Embryonic facial prominence (tissue), 1 donor: ENCODE measurements at regions not wholly inside any gene's neighbourhood (a gene's known extent, or its start where the extent isn't known, plus 50 kb on each side); places are given as distances from the start of the nearest gene placed in this dataset.

ENCODE experiments used
- DNase-seq: peaks from one replicate; pipeline ENCODE4 v3.0.0-alpha.2; 2016; ENCODE audit errors: extremely low spot score

DNA sequence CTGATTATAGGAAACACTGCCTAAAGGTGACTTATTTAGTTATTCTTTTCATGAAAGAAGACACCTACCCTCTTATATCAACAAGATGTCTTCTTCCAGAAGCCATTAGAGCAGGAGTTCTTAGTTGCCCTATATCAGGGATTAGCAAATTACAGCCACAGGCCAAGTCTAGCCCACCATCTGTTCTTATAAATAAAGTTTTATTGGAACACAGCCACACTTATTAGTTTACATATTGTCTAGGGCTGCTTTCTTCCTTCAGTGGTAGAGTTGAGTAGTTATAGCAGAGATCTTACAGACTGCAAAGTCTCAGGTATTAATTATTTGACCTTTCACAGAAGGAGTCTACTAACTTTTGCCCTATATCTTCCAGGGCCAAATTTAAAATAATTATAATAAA lies 157.2 kb upstream of the NOCT start:
- DNase-seq = no peak

DNA sequence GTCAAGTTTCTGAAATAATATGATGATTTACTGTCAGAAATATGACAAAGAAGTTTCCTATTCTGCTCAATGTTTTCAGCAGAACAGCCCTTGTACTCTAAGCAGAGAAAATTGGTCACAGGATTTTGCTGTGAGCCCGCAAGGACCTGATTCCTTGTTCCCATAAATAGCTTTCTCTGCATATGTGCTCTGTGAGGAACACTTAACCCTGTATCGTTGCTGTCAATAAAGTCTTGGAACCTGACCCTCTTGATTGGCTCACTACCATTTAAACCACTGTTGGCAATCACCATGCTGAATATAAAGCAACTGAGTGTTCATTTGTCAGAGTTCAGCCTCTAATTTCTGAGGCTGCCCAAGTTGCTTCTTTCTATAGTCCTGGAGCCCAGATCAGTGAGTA lies 158.2 kb upstream of the NOCT start:
- no peak for DNase-seq

DNA sequence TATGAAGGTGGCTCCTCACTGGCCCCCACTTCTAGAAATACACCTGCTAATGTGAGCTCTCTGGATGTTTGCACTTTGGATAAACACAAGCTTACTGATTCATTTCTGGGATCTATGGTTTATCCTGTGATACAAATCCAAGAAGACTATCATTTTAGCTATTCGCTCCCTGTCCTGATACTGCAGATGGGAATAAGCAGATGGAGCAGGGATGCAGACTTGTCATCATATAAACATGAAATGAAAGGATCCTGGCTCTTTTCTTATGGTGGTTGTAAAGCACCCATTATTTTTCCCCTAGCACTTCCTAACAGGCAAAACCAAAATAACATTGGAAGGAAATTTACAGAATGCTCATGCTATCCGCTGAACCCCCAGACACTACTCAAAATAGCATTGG lies 162.9 kb upstream of the NOCT start:
- no peak for DNase-seq

GRCh38 chr4:138851391-138852335 lies 163.9 kb upstream of the NOCT start:
- DNase-seq = no peak

DNA sequence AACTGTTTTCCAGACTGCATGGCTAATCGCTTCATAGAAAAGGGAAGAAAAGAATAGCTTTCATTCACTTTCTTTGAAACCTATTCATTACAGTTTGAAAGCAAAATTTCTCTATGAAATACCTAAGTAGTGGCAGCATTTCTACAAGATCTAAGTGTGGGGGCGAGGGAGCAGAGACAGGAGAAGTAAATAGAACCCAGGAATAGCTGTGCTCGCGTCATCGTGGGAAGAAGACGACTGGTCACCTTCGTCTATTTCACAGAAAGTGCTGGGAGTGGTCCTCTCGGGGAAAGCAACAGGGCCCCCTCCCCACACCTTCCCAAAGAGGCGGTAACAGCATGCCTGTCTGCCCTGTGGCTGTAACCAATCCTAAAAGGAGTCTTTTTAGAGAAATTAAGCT lies 169.9 kb upstream of the NOCT start:
- DNase-seq = no peak

- DNase-seq = no peak
Measured at GRCh38 chr4:138845054-138845453, 170.5 kb upstream of the NOCT start.

DNA sequence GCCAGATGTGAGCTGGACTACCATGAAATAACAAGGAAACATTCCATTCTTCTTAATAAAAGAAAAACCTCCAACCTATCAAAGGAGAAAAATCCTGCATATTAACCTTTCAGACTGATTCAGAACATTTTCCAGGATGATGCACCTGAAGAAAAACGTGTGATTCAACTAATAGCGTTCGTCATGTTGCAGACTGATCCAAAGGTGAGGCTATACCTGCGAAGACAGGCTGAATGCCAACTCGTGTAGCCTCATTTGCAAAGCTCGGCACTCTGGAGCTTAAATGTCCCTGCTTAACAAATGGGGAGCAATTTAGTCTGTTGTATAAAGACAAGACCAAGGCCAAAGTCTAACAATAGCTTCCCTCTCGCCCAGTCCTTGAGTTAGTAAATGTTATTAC lies 172.0 kb upstream of the NOCT start:
- DNase-seq = no peak

- DNase-seq = no peak
Measured at GRCh38 chr4:138841343-138841742, 174.2 kb upstream of the NOCT start.

- no peak for DNase-seq
Measured at GRCh38 chr4:138838251-138838650, 177.3 kb upstream of the NOCT start.

DNA sequence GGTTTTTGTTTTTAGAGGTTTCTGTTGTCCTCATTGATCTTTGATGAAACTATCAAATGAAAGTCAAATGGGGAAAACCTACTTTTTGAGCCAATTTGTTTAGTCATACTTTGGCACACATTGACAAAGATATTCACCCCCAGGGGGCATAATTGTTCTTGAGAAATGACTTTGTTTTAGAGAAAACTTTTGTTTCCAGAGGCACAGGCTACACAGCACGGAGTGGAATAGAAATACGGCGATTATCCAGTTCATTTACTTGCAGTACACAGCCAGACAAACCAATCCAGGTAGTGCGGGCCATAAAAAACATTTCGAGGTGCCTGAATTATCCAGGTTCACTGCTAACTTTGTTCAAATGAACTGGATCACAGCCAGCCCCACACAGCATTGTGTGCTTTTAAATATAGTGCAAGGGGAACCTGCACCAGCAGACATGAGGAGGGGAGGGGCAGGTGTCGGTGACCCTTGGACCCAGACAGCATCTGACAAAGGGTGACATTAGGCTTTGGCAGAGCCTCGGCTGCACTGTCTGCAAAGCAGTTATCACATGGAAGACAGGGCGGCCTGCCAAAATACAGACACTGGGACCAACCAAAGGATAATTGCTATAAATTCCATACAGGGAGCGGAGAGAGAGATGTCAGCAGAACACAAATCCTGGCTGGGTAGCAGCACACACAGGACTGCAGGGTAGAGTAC lies 179.6 kb upstream of the NOCT start:
- DNase-seq = no peak

GRCh38 chr4:138833974-138834373 lies 181.6 kb upstream of the NOCT start:
- DNase-seq = no peak

- no peak for DNase-seq
Measured at GRCh38 chr4:138832563-138832962, 183.0 kb upstream of the NOCT start.

- DNase-seq = no peak
Measured at GRCh38 chr4:138831948-138832347, 183.6 kb upstream of the NOCT start.

DNA sequence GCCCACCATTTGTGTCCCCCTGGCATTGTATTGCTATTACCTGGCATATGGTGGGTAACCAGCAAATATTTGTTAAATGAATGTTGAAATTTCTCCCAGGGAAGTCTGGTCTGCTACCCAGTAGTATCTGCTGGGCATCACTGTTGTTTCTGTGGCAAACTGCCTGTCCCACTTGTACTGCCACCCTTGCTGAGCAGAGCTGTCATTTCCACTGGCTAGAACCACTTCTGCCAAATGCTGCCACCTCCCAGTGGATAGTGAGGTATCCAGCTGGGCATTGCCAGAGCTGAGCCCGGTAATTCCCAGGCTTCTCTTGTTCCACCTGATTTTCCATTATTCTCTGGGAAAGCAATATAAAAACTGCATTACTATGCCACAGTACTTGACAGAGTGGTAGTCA lies 186.7 kb upstream of the NOCT start:
- DNase-seq = no peak

DNA sequence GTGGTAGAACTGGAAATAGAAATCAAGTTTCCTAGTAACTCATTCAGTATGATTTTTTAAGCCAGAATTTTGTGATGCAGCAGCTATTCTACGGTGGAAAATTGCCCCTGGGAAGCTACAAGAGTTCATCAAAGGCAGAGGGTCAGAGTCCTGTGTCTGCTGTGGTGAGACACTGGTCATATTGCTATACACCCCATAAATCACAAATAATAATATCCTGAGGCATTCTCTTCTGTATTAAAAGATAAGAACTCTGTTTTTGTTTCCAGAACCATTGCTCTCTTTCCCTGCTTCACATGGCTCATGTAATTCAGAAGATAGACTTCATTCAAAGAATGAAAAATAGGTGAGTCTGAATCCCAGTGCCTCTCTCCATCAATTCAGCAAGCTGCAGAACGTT lies 188.8 kb upstream of the NOCT start:
- DNase-seq = no peak

- no peak for DNase-seq
Measured at GRCh38 chr4:138826322-138826721, 189.3 kb upstream of the NOCT start.

- DNase-seq = no peak
Measured at GRCh38 chr4:138821331-138821730, 194.2 kb upstream of the NOCT start.

- DNase-seq = no peak
Measured at GRCh38 chr4:138816875-138817274, 198.7 kb upstream of the NOCT start.

GRCh38 chr4:138815811-138816210 lies 199.8 kb upstream of the NOCT start:
- no peak for DNase-seq

DNA sequence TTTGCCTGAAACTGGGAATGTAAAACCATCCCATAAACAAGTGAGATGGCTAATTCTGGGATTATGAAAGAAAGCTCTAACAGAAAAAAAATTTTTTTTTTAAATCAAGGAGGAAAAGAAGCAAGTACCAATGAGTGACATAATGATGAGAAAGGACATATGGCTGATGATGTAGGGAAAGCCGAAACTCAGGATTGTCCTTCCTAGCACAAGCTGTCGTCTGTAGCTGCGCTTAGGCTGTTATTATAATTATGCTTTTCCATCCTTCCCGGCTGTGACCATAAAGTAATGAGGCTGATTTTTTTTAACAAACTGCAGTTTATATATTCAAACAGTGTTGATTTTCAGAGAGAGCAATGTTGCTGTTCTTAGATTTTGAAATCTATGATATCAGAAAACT lies 209.8 kb upstream of the NOCT start:
- DNase-seq = no peak

GRCh38 chr4:138804711-138805110 lies 210.9 kb upstream of the NOCT start:
- DNase-seq = no peak

DNA sequence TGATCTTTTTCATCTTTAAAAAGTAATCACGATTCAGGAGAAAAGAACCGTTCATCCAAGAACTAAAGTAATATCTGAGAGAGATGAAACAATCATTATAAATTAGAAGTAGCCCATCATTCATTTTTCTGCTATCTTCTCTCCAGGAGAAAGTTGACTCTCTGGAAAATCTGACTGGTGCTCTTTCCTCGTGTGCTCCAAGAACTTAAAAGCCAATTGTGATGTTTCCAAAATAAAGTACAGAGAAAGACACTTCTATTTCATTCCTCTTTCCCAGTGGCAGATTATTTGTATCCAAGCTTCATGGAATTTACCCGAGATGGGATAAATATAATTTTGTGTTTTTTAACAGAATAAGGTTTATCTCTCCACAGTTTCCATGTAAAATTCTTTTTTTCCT lies 212.5 kb upstream of the NOCT start:
- DNase-seq = no peak

GRCh38 chr4:138802499-138802898 lies 213.1 kb upstream of the NOCT start:
- DNase-seq = no peak
